HG03139 (cell line): ENCODE measurements at regions not wholly inside any gene's neighbourhood (a gene's known extent, or its start where the extent isn't known, plus 50 kb on each side); places are given as distances from the start of the nearest gene placed in this dataset.
"Not testable (repeated sequence)": the region's sequence is repeated elsewhere in the genome, so short reads cannot be mapped to it uniquely, and the experiment has no call there.

Experiments
- ATAC-seq: cut with Tn5 transposase; IDR thresholded peaks from one replicate; pipeline ENCODE4 v1.9.1; 2021; ENCODE audit not compliant: unreplicated experiment

DNA sequence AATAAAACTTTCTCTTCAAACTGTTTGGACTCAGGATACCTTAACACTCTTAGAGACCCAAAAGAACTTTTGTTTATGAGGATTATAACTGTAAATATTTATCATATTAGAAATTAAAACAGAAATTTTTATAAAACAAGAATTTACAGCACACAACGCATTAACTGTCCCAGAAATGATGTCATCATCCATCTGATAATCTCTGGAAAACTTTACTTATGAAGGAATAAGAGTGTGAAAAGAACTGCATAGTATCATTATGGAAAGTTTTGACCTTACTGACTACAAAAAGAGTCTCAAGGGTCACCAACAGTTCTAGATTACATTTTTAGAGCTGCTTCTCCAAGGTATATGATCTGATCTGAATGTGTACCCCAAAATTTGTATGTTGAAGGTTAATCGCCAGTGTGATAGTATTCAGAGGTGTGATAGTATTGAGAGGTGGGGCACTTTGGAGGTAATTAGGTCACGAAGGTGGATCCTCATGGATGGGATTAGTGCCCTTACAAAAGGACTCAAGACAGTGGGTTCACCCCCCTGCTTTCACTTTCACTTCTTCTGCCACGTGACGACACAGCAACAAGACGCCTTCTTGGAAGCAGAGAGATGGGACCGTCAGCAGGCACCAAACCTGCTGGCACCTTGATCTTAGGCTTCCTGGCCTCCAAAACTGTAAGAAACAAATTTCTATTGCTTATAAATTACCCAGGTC is 95.7 kb upstream of the NR5A2 start:
- ATAC-seq: no peak

- ATAC-seq: no peak
These were observed 95.0 kb upstream of the NR5A2 start for GRCh38 chr1:199932462-199932861.

- no peak for ATAC-seq
These were observed 91.1 kb upstream of the NR5A2 start for GRCh38 chr1:199936441-199936840.

GRCh38 chr1:199937161-199937560 is 90.3 kb upstream of the NR5A2 start:
- ATAC-seq: no peak

- ATAC-seq: no peak
These were observed 89.8 kb upstream of the NR5A2 start for GRCh38 chr1:199937661-199938060.

GRCh38 chr1:199944986-199945385 is 82.5 kb upstream of the NR5A2 start:
- no peak for ATAC-seq

- ATAC-seq: no peak
These were observed 81.9 kb upstream of the NR5A2 start for GRCh38 chr1:199945591-199945990.

DNA sequence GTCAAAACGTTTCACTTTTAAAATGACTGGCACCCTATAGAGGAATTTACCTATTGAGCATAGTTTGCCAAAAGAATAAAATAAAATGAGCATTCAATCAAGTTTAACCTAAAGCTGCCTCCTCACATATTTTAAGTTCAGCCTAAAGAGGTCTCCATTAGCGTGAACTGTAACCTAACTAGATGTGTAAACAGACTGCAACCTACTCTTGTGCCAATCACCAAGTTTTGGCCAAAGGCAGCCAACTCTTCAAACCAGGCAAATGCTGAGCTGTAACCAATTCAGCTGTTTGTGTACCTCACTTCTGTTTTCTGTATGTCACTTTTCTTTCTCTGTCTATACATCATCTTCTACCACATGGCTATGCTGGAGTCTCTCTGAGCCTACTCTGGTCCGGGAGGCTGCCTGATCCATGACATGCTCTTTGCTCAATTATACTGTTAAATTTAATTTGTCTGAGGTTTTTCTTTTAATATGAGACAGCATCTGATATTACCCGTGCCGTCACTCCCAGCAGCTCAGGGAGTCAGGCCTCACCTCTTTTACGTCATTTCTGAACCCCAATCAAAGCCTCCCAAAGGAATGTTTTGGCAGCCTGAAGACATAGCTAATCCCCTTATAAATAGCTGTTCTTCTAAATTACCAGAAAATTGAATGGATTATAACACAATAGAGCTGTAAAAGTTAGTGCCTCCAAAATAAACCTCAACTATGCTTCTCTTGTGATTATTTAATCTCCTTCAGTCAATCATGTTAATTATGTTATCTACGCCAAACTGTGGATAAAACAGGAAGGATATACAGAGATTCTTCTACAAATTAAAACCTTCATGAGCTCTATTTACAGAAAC is 81.0 kb upstream of the NR5A2 start:
- no peak for ATAC-seq

GRCh38 chr1:199948587-199949280 is 78.8 kb upstream of the NR5A2 start:
- ATAC-seq: no peak

- ATAC-seq: not testable (repeated sequence)
These were observed 76.5 kb upstream of the NR5A2 start for GRCh38 chr1:199951005-199951404.

GRCh38 chr1:199953651-199954050 is 73.9 kb upstream of the NR5A2 start:
- ATAC-seq: no peak

GRCh38 chr1:199954699-199955098 is 72.8 kb upstream of the NR5A2 start:
- no peak for ATAC-seq

GRCh38 chr1:199955235-199955634 is 72.3 kb upstream of the NR5A2 start:
- no peak for ATAC-seq

- no peak for ATAC-seq
These were observed 71.5 kb upstream of the NR5A2 start for GRCh38 chr1:199956005-199956404.

GRCh38 chr1:199959033-199959774 is 68.3 kb upstream of the NR5A2 start:
- no peak for ATAC-seq

GRCh38 chr1:199959775-199960110 is 67.8 kb upstream of the NR5A2 start:
- no peak for ATAC-seq

- no peak for ATAC-seq
These were observed 57.4 kb upstream of the NR5A2 start for GRCh38 chr1:199970125-199970524.

- no peak for ATAC-seq
These were observed 50.9 kb upstream of the NR5A2 start for GRCh38 chr1:199976496-199977144.
